Natural killer cell (primary cell): ENCODE measurements at regions not wholly inside any gene's neighbourhood (a gene's known extent, or its start where the extent isn't known, plus 50 kb on each side); places are given as distances from the start of the nearest gene placed in this dataset.

Experiments
- ATAC-seq, 3 donors: fragments of 150-1000 bp in 2 of 3; fragments of 200-7000 bp in 1 of 3; cut with Tn5 transposase; 1 replicate in 1 of 3; 2 replicates in 2 of 3; pipeline ENCODE4 v1.10.0; 2021; ENCODE audit warnings: mild to moderate bottlenecking in 2 of 3, moderate library complexity in 2 of 3
- DNase-seq, 2 donors: peaks; one replicate each; pipeline versions ENCODE4 v3.0.0 to v3.0.0-alpha.2; 2013 to 2021; ENCODE audit warnings: mixed read lengths in 1 of 2
- H3K27ac ChIP-seq: one replicate; pipeline ENCODE4 v1.5.1; 2013; ENCODE audit warnings: mild to moderate bottlenecking, low read length
- H3K27me3 ChIP-seq: one replicate; pipeline ENCODE4 v1.6.1; 2013; ENCODE audit warnings: low read length; ENCODE audit not compliant: control insufficient read depth, insufficient read depth
- H3K36me3 ChIP-seq: one replicate; pipeline ENCODE4 v1.6.1; 2013; ENCODE audit warnings: low read length; ENCODE audit not compliant: control insufficient read depth, insufficient read depth
- H3K4me1 ChIP-seq: one replicate; pipeline ENCODE4 v1.6.1; 2013; ENCODE audit warnings: low read length; ENCODE audit not compliant: control insufficient read depth, insufficient read depth
- H3K4me3 ChIP-seq: one replicate; pipeline ENCODE4 v1.5.1; 2013; ENCODE audit warnings: low read length
- H3K9me3 ChIP-seq: one replicate; pipeline ENCODE4 v1.6.1; 2013; ENCODE audit warnings: low read length; ENCODE audit not compliant: control insufficient read depth, insufficient read depth
- H3K27ac Mint-ChIP-seq, 2 donors: one replicate each; pipeline ENCODE4 v1.8.0; 2022; ENCODE audit warnings: mild to moderate bottlenecking in 2 of 2, mixed read lengths in 2 of 2, moderate library complexity in 1 of 2
- H3K27me3 Mint-ChIP-seq, 2 donors: one replicate each; pipeline ENCODE4 v1.8.0; 2022; ENCODE audit warnings: low read depth in 2 of 2, mixed read lengths in 2 of 2
- H3K36me3 Mint-ChIP-seq: one replicate; pipeline ENCODE4 v1.8.0; 2022; ENCODE audit warnings: mixed read lengths
- H3K4me1 Mint-ChIP-seq, 2 donors: one replicate each; pipeline ENCODE4 v1.8.0; 2022; ENCODE audit warnings: mixed read lengths in 2 of 2
- H3K4me3 Mint-ChIP-seq: one replicate; pipeline ENCODE4 v1.8.0; 2022; ENCODE audit warnings: mild to moderate bottlenecking, moderate library complexity, mixed read lengths
- H3K9me3 Mint-ChIP-seq, 2 donors: one replicate each; pipeline ENCODE4 v1.8.0; 2022; ENCODE audit warnings: mixed read lengths in 2 of 2
- WGBS: methylation state at CpG from one replicate; pipeline ENCODE4 v1.1.7; 2013; ENCODE audit warnings: missing lambda C conversion rate; ENCODE audit not compliant: insufficient coverage; 5-methylcytosine and 5-hydroxymethylcytosine counted together
- intact Hi-C: fragments of 100-400 bp; cut with micrococcal nuclease; formaldehyde crosslinking; loops from one replicate; pipeline ENCODE4 v1.14.2; 2022
- TF ChIP-seq, protein P1 (sequence below): fragments of 200-600 bp; IDR thresholded peaks from one replicate; pipeline ENCODE4 v1.8.0; 2022; ENCODE audit warnings: antibody characterized with exemption

DNA sequence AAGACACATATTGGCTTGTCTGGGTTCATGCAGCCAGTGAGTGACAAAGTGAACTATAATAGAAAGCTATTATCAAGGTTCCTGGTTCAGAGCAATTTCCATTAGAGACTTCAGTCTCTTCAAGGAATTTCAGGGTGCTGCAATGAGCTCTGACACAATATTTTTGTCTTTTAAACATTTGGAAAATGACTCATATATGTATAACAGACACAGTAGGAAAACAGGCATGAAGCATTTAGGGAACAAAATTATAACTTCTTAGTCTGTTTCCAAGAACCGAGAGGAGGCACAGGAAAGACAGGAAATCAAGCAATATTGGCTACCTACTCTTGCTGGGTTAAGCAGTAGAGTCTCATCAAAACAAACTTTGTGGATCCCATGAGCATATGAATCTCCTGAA, 170.4 kb downstream of the PTPRC start:
- TF ChIP-seq, protein P1, sequence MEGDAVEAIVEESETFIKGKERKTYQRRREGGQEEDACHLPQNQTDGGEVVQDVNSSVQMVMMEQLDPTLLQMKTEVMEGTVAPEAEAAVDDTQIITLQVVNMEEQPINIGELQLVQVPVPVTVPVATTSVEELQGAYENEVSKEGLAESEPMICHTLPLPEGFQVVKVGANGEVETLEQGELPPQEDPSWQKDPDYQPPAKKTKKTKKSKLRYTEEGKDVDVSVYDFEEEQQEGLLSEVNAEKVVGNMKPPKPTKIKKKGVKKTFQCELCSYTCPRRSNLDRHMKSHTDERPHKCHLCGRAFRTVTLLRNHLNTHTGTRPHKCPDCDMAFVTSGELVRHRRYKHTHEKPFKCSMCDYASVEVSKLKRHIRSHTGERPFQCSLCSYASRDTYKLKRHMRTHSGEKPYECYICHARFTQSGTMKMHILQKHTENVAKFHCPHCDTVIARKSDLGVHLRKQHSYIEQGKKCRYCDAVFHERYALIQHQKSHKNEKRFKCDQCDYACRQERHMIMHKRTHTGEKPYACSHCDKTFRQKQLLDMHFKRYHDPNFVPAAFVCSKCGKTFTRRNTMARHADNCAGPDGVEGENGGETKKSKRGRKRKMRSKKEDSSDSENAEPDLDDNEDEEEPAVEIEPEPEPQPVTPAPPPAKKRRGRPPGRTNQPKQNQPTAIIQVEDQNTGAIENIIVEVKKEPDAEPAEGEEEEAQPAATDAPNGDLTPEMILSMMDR: no peak
- H3K4me1 ChIP-seq: no peaks in the 10 kb centered on the region
- Mint-ChIP-seq H3K4me3 (no peak overlapping the region), H3K4me1 (no peaks in the 10 kb centered on the region), H3K27ac (no peak overlapping the region), H3K36me3 (peaks cover 19% of the 10 kb centered on the region), H3K27me3 (peaks cover 7% of the 10 kb centered on the region in 2 donors), H3K9me3 (peaks cover 0 to 4% of the 10 kb centered on the region in 2 donors)
- H3K27ac ChIP-seq: no peak overlapping the region
- 63% methylated on average over 1 of the region's 1 CpG for WGBS
- H3K36me3 ChIP-seq: no peaks in the 10 kb centered on the region
- no peaks in the 10 kb centered on the region for H3K27me3 ChIP-seq
- ATAC-seq (no peak), DNase-seq (no peak)
- no peak overlapping the region for H3K4me3 ChIP-seq
- intact Hi-C loops: no loop called here
- H3K9me3 ChIP-seq: peaks cover 6% of the 10 kb centered on the region

DNA sequence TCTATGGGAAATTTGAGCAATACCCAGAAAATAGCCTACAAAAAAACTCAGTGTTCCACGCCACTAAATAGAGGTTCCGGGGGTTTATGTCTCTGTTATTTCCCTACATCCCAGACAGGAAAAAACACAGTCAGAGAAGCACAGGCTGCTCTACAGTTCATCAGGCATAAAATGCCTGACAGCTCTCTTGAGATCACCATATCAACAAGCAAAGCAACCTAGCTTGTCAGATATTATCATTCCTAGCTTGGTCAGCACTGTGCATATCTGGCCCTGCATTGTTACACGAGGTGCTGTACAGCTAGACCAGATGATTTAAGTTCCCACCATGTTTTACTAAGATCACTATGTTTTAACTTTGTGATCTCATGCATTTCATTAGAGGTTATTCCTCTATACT, 172.6 kb downstream of the PTPRC start:
- DNase-seq: no peak
- TF ChIP-seq, protein P1: no peak
- H3K36me3 ChIP-seq: no peaks in the 10 kb centered on the region
- H3K27me3 ChIP-seq: no peaks in the 10 kb centered on the region
- H3K27ac Mint-ChIP-seq: no peak overlapping the region
- peaks cover 0 to 7% of the 10 kb centered on the region in 2 donors for H3K27me3 Mint-ChIP-seq
- peaks cover 31% of the 10 kb centered on the region for H3K36me3 Mint-ChIP-seq
- intact Hi-C loops: no loop called here
- H3K27ac ChIP-seq: no peak overlapping the region
- no peaks in the 10 kb centered on the region for H3K4me1 ChIP-seq
- H3K9me3 Mint-ChIP-seq: peaks cover 0 to 18% of the 10 kb centered on the region in 2 donors
- peaks cover 9% of the 10 kb centered on the region for H3K9me3 ChIP-seq
- no peak for ATAC-seq
- 64% methylated on average over 3 of the region's 3 CpGs for WGBS
- H3K4me3 Mint-ChIP-seq: no peak overlapping the region
- H3K4me1 Mint-ChIP-seq: no peaks in the 10 kb centered on the region
- H3K4me3 ChIP-seq: no peak overlapping the region

DNA sequence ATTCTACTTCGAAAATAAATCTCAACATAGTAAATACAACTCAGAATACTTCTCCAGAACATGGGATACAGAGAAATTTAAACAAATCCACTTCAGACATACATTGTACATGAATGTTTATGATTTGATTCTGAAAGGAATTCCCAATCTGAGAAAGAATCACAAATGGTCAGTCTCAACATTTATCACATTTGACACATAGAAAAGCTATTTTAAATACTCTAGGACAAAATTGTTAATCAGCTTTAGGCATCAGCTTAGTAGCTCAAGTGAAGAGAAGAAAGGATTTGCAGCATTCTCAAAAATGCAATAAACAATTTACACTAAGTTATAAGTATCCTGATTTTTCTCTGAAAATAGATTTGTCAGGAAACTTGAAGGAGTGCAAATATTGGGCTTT, 184.8 kb downstream of the PTPRC start:
- Histone ChIP-seq H3K27me3 (no peaks in the 10 kb centered on the region), H3K4me1 (no peaks in the 10 kb centered on the region), H3K4me3 (no peak overlapping the region), H3K9me3 (no peaks in the 10 kb centered on the region), H3K36me3 (no peaks in the 10 kb centered on the region), H3K27ac (no peak overlapping the region)
- Mint-ChIP-seq H3K27me3 (no peaks in the 10 kb centered on the region), H3K4me1 (peaks cover 7 to 8% of the 10 kb centered on the region in 2 donors), H3K27ac (no peak overlapping the region), H3K4me3 (no peak overlapping the region), H3K36me3 (no peaks in the 10 kb centered on the region), H3K9me3 (no peaks in the 10 kb centered on the region)
- no peak for DNase-seq
- TF ChIP-seq, protein P1: no peak
- intact Hi-C loops: no loop called here
- ATAC-seq: no peak
- no CpG with 5 or more reads among the region's 1 CpG for WGBS

DNA sequence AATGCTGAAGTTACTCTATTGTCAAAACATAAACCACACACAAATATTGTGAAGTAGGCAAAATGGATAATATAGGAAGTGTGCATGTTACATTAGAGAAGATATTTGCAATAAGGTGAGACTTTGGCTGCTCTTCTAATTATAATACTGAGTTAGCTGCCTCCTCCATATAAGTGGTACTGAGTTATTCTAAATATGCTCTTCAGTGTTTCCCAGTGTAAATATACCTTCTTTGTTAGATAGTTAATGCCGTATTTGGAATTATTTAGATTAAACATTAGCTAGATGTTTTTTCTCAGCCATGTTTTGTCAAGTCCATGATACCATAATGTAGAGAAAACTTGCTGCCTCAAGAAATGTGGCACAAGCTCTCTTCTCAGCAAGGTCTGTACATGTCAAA, 186.4 kb downstream of the PTPRC start:
- no peaks in the 10 kb centered on the region for H3K9me3 ChIP-seq
- H3K36me3 Mint-ChIP-seq: no peaks in the 10 kb centered on the region
- DNase-seq (no peak), ATAC-seq (no peak)
- no peak overlapping the region for H3K27ac Mint-ChIP-seq
- H3K36me3 ChIP-seq: no peaks in the 10 kb centered on the region
- H3K9me3 Mint-ChIP-seq: no peaks in the 10 kb centered on the region
- no peak overlapping the region for H3K4me3 Mint-ChIP-seq
- intact Hi-C loops: no loop called here
- no peaks in the 10 kb centered on the region for H3K4me1 ChIP-seq
- TF ChIP-seq, protein P1: no peak
- WGBS: 100% methylated on average over 1 of the region's 1 CpG
- H3K4me1 Mint-ChIP-seq: peaks cover 13 to 16% of the 10 kb centered on the region in 2 donors
- no peak overlapping the region for H3K27ac ChIP-seq
- H3K27me3 Mint-ChIP-seq: no peaks in the 10 kb centered on the region
- no peaks in the 10 kb centered on the region for H3K27me3 ChIP-seq
- H3K4me3 ChIP-seq: no peak overlapping the region
